ENCODE measurements at regions not wholly inside any gene's neighbourhood (a gene's known extent, or its start where the extent isn't known, plus 50 kb on each side); places are given as distances from the start of the nearest gene placed in this dataset.
"Not testable (repeated sequence)": the region's sequence is repeated elsewhere in the genome, so short reads cannot be mapped to it uniquely, and the experiment has no call there.

- TF ChIP-seq, protein P1, sequence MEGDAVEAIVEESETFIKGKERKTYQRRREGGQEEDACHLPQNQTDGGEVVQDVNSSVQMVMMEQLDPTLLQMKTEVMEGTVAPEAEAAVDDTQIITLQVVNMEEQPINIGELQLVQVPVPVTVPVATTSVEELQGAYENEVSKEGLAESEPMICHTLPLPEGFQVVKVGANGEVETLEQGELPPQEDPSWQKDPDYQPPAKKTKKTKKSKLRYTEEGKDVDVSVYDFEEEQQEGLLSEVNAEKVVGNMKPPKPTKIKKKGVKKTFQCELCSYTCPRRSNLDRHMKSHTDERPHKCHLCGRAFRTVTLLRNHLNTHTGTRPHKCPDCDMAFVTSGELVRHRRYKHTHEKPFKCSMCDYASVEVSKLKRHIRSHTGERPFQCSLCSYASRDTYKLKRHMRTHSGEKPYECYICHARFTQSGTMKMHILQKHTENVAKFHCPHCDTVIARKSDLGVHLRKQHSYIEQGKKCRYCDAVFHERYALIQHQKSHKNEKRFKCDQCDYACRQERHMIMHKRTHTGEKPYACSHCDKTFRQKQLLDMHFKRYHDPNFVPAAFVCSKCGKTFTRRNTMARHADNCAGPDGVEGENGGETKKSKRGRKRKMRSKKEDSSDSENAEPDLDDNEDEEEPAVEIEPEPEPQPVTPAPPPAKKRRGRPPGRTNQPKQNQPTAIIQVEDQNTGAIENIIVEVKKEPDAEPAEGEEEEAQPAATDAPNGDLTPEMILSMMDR (IDR thresholded peaks at IDR 0.05) = no peak
- no peak for TF ChIP-seq EP300 (IDR thresholded peaks at IDR 0.05)
- TF ChIP-seq POLR2A (IDR thresholded peaks at IDR 0.05; ENCODE audit: low read depth) = no peak
- no peak for TF ChIP-seq POLR2AphosphoS5 (IDR thresholded peaks at IDR 0.05)
- no peaks in the 10 kb centered on the region for H3K9me3 ChIP-seq
- no peaks in the 10 kb centered on the region for H3K27me3 ChIP-seq
- no peak for DNase-seq (ENCODE audit: extremely low spot score)
- WGBS = 90% methylated on average over 8 of the region's 8 CpGs
- H3K4me1 ChIP-seq = no peaks in the 10 kb centered on the region
- no peak overlapping the region for H3K4me3 ChIP-seq
- H3K36me3 ChIP-seq = no peaks in the 10 kb centered on the region
- H3K27ac ChIP-seq (replicated peaks in 1 of 4) = no peak overlapping the region
- intact Hi-C loops (cut with DNase I) = no loop called here
Measured at GRCh38 chr2:14996351-14997014, 364.0 kb downstream of the LRATD1 start.

GRCh38 chr2:14998546-14998945 lies 366.0 kb downstream of the LRATD1 start:
- DNase-seq (ENCODE audit: extremely low spot score) = no peak
- Histone ChIP-seq H3K27me3 (no peaks in the 10 kb centered on the region), H3K4me1 (no peaks in the 10 kb centered on the region), H3K27ac (replicated peaks in 1 of 4) (no peak overlapping the region), H3K9me3 (no peaks in the 10 kb centered on the region), H3K4me3 (no peak overlapping the region), H3K36me3 (no peaks in the 10 kb centered on the region)
- WGBS = 87% methylated on average over 3 of the region's 3 CpGs
- intact Hi-C loops (cut with DNase I) = no loop called here
- no peak for TF ChIP-seq EP300 (IDR thresholded peaks at IDR 0.05)

- Histone ChIP-seq H3K27ac (replicated peaks in 1 of 4) (no peak overlapping the region), H3K4me1 (no peaks in the 10 kb centered on the region), H3K36me3 (no peaks in the 10 kb centered on the region), H3K9me3 (no peaks in the 10 kb centered on the region), H3K27me3 (no peaks in the 10 kb centered on the region), H3K4me3 (no peak overlapping the region)
- intact Hi-C loops (cut with DNase I) = no loop called here
- no peak for TF ChIP-seq POLR2A (IDR thresholded peaks at IDR 0.05; ENCODE audit: low read depth)
- TF ChIP-seq, protein P1 (IDR thresholded peaks at IDR 0.05) = no peak
- no peak for TF ChIP-seq EP300 (IDR thresholded peaks at IDR 0.05)
- TF ChIP-seq POLR2AphosphoS5 (IDR thresholded peaks at IDR 0.05) = no peak
- no peak for DNase-seq (ENCODE audit: extremely low spot score)
- 91% methylated on average over 7 of the region's 7 CpGs for WGBS
Measured at GRCh38 chr2:14999114-14999661, 366.7 kb downstream of the LRATD1 start.

DNA sequence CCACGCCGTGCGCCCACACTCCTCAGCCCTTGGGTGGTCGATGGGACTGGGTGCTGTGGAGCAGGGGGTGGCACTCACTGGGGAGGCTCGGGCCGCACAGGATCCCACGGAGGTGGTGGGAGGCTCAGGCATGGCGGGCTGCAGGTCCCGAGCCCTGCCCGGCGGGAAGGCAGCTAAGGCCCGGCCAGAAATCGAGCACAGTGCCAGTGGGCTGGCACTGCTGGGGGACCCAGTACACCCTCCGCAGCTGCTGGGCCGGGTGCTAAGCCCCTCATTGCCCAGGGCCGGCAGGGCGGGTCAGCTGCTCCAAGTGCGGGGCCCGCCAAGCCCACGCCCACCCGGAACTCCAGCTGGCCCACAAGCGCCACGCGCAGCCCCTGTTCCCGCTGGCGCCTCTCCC lies 370.0 kb downstream of the LRATD1 start:
- H3K36me3 ChIP-seq; DNase-seq (ENCODE audit: extremely low spot score); H3K4me1 ChIP-seq; H3K9me3 ChIP-seq; H3K4me3 ChIP-seq; H3K27ac ChIP-seq (replicated peaks in 1 of 4); H3K27me3 ChIP-seq; intact Hi-C loops (cut with DNase I): not testable (repeated sequence)
- WGBS = no CpG with 5 or more reads among the region's 26 CpGs

DNA sequence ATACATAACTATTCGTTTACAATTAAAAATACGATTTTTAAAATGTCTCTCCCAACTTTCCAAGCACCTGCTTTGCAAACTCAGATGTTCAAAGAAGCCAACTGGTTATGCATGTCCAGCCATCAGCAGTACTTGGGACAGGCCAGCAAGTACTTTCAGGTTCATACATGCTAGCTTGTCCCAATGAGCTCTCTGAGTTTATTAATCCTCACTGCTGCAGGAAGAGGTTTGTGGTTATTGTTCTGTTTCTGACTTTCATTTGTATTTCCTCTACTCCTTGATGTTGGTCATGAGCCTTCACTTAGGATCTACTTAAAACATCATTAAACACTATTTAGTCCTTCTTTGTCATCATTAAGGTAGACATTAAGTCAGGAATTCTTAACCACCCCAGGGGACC lies 374.1 kb downstream of the LRATD1 start:
- TF ChIP-seq, protein P1 (IDR thresholded peaks at IDR 0.05) = no peak
- TF ChIP-seq POLR2AphosphoS5 (IDR thresholded peaks at IDR 0.05) = no peak
- no peak for TF ChIP-seq POLR2A (IDR thresholded peaks at IDR 0.05; ENCODE audit: low read depth)
- no peak for TF ChIP-seq EP300 (IDR thresholded peaks at IDR 0.05)
- intact Hi-C loops (cut with DNase I) = no loop called here
- no peak overlapping the region for H3K4me3 ChIP-seq
- no peak overlapping the region for H3K27ac ChIP-seq (replicated peaks in 1 of 4)
- H3K9me3 ChIP-seq = peaks cover 0 to 2% (median 0%) of the 10 kb centered on the region in 4 donors
- H3K27me3 ChIP-seq = no peaks in the 10 kb centered on the region
- WGBS = 92% methylated on average over 2 of the region's 2 CpGs
- H3K36me3 ChIP-seq = no peaks in the 10 kb centered on the region
- H3K4me1 ChIP-seq = no peaks in the 10 kb centered on the region
- no peak for DNase-seq (ENCODE audit: extremely low spot score)

DNA sequence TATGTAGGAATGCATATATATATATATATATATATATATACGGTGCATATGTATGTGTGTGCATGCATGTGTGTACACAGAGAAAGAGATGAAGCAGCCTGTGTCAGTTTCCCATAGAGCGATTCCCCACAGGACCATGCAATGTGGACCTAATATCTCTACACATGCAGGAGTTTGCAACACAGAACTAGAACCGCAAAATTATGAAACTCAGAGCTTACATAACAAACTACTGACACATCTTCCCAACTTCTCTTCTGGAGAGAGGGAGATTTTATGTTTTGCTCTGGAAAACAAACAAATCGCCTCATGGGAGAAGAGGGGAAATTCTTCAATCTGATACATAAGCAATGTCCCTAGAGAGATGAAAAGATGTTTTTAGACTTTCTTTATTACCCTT lies 377.2 kb downstream of the LRATD1 start:
- intact Hi-C loops (cut with DNase I) = no loop called here
- no peak for DNase-seq (ENCODE audit: extremely low spot score)
- TF ChIP-seq POLR2AphosphoS5 (IDR thresholded peaks at IDR 0.05) (no peak), POLR2A (IDR thresholded peaks at IDR 0.05; ENCODE audit: low read depth) (no peak), EP300 (IDR thresholded peaks at IDR 0.05) (no peak)
- TF ChIP-seq, protein P1 (IDR thresholded peaks at IDR 0.05) = no peak
- 96% methylated on average over 4 of the region's 4 CpGs for WGBS
- Histone ChIP-seq H3K27ac (replicated peaks in 1 of 4) (no peak overlapping the region), H3K4me3 (no peak overlapping the region), H3K36me3 (no peaks in the 10 kb centered on the region), H3K4me1 (no peaks in the 10 kb centered on the region), H3K27me3 (no peaks in the 10 kb centered on the region), H3K9me3 (peaks cover 0 to 7% (median 6%) of the 10 kb centered on the region in 4 donors)
